Mesendoderm (in vitro differentiated cells): ENCODE measurements at regions not wholly inside any gene's neighbourhood (a gene's known extent, or its start where the extent isn't known, plus 50 kb on each side); places are given as distances from the start of the nearest gene placed in this dataset.

Source experiments
- DNase-seq: peaks from one replicate; pipeline ENCODE4 v3.0.0; 2013
- H2AK5ac ChIP-seq: 2 replicates; pipeline ENCODE4 v1.6.1; 2013; ENCODE audit warnings: low read length, inconsistent platforms
- H2BK120ac ChIP-seq: 2 replicates; pipeline ENCODE4 v1.6.1; 2013; ENCODE audit warnings: low read depth, mild to moderate bottlenecking, low read length, moderate library complexity, mixed read lengths
- H2BK15ac ChIP-seq: replicated peaks from 2 replicates; pipeline ENCODE4 v1.6.1; 2013; ENCODE audit warnings: low read depth, mild to moderate bottlenecking, moderate library complexity
- H2BK5ac ChIP-seq: 2 replicates; pipeline ENCODE4 v1.6.1; 2013; ENCODE audit warnings: low read length, inconsistent platforms
- H3K18ac ChIP-seq: 2 replicates; pipeline ENCODE4 v1.6.1; 2013; ENCODE audit warnings: mild to moderate bottlenecking, low read length, mixed read lengths
- H3K23ac ChIP-seq: one replicate; pipeline ENCODE4 v1.6.1; 2013; ENCODE audit warnings: low read length
- H3K27ac ChIP-seq: 2 replicates; pipeline ENCODE4 v1.5.1; 2013; ENCODE audit warnings: low read depth, mild to moderate bottlenecking, inconsistent platforms, low read length, moderate library complexity
- H3K27me3 ChIP-seq: 2 replicates; pipeline ENCODE4 v1.6.1; 2013; ENCODE audit warnings: low read length, control low read depth, mild to moderate bottlenecking, inconsistent platforms; ENCODE audit not compliant: insufficient read depth, poor library complexity
- H3K36me3 ChIP-seq: 2 replicates; pipeline ENCODE4 v1.6.1; 2013; ENCODE audit warnings: low read length, inconsistent platforms; ENCODE audit not compliant: control insufficient read depth, insufficient read depth
- H3K4ac ChIP-seq: one replicate; pipeline ENCODE4 v1.6.1; 2013; ENCODE audit warnings: low read depth, mild to moderate bottlenecking, low read length, moderate library complexity
- H3K4me1 ChIP-seq: 2 replicates; pipeline ENCODE4 v1.6.1; 2013; ENCODE audit warnings: low read depth, low read length, inconsistent platforms; ENCODE audit not compliant: control insufficient read depth
- H3K4me2 ChIP-seq: 2 replicates; pipeline ENCODE4 v1.6.1; 2013; ENCODE audit warnings: low read length
- H3K4me3 ChIP-seq: 2 replicates; pipeline ENCODE4 v1.5.1; 2013; ENCODE audit warnings: mild to moderate bottlenecking, low read length
- H3K56ac ChIP-seq: one replicate; pipeline ENCODE4 v1.6.1; 2013; ENCODE audit warnings: low read length
- H3K79me1 ChIP-seq: 2 replicates; pipeline ENCODE4 v1.6.1; 2013; ENCODE audit warnings: low read length, inconsistent platforms
- H3K79me2 ChIP-seq: 2 replicates; pipeline ENCODE4 v1.6.1; 2013; ENCODE audit warnings: mild to moderate bottlenecking, low read length; ENCODE audit not compliant: control insufficient read depth, insufficient read depth
- H3K9ac ChIP-seq: 2 replicates; pipeline ENCODE4 v1.6.1; 2013; ENCODE audit warnings: low read length, inconsistent platforms
- H4K5ac ChIP-seq: one replicate; pipeline ENCODE4 v1.6.1; 2013; ENCODE audit warnings: low read length
- H4K8ac ChIP-seq: one replicate; pipeline ENCODE4 v1.6.1; 2013; ENCODE audit warnings: low read depth, mild to moderate bottlenecking, control low read depth, low read length, moderate library complexity
- WGBS: extraction: QIAGEN DNeasy Blood & Tissue Kit; methylation state at CpG from one replicate; pipeline ENCODE4 v1.1.7; 2013; ENCODE audit warnings: low lambda C conversion rate, missing lambda C conversion rate; ENCODE audit not compliant: insufficient coverage; ENCODE audit errors: extremely low coverage; 5-methylcytosine and 5-hydroxymethylcytosine counted together

GRCh38 chr14:98348505-98348904, 923.5 kb downstream of the BCL11B start:
- H2BK120ac ChIP-seq = no peak overlapping the region
- H3K4ac ChIP-seq = no peak overlapping the region
- H3K79me2 ChIP-seq = no peaks in the 10 kb centered on the region
- no peaks in the 10 kb centered on the region for H3K79me1 ChIP-seq
- no peak overlapping the region for H2BK15ac ChIP-seq
- no peak overlapping the region for H3K27ac ChIP-seq
- H2BK5ac ChIP-seq = no peak overlapping the region
- no peak overlapping the region for H4K8ac ChIP-seq
- H3K23ac ChIP-seq = no peak overlapping the region
- WGBS = no CpG with 5 or more reads among the region's 3 CpGs
- DNase-seq = no peak
- H2AK5ac ChIP-seq = no peak overlapping the region
- H3K36me3 ChIP-seq = no peaks in the 10 kb centered on the region
- H3K56ac ChIP-seq = no peak overlapping the region
- no peaks in the 10 kb centered on the region for H3K4me1 ChIP-seq
- H3K27me3 ChIP-seq = no peaks in the 10 kb centered on the region
- H4K5ac ChIP-seq = no peak overlapping the region
- H3K4me2 ChIP-seq = no peak overlapping the region
- H3K4me3 ChIP-seq = no peak overlapping the region
- H3K9ac ChIP-seq = no peak overlapping the region
- H3K18ac ChIP-seq = no peak overlapping the region

GRCh38 chr14:98350213-98350612, 921.8 kb downstream of the BCL11B start:
- no CpG with 5 or more reads among the region's 2 CpGs for WGBS
- H2BK5ac ChIP-seq = no peak overlapping the region

GRCh38 chr14:98364961-98365360, 907.0 kb downstream of the BCL11B start:
- Histone ChIP-seq H2BK5ac (no peak overlapping the region), H3K79me1 (no peaks in the 10 kb centered on the region), H3K27ac (no peak overlapping the region), H2AK5ac (no peak overlapping the region), H3K4me3 (no peak overlapping the region), H2BK15ac (no peak overlapping the region), H3K56ac (no peak overlapping the region), H4K5ac (no peak overlapping the region), H3K9ac (no peak overlapping the region), H3K27me3 (no peaks in the 10 kb centered on the region), H2BK120ac (no peak overlapping the region), H3K23ac (no peak overlapping the region), H3K36me3 (no peaks in the 10 kb centered on the region), H3K79me2 (no peaks in the 10 kb centered on the region), H3K18ac (no peak overlapping the region), H3K4me2 (no peak overlapping the region), H3K4me1 (no peaks in the 10 kb centered on the region), H3K4ac (no peak overlapping the region), H4K8ac (no peak overlapping the region)
- no CpG with 5 or more reads among the region's 1 CpG for WGBS
- no peak for DNase-seq

More at GRCh38 chr14:98350213-98350612, 921.8 kb downstream of the BCL11B start:
- Histone ChIP-seq H2BK120ac (no peak overlapping the region), H3K4me1 (no peaks in the 10 kb centered on the region), H3K18ac (no peak overlapping the region), H3K27ac (no peak overlapping the region), H3K4me2 (no peak overlapping the region), H3K27me3 (no peaks in the 10 kb centered on the region), H4K5ac (no peak overlapping the region), H2AK5ac (no peak overlapping the region), H3K56ac (no peak overlapping the region), H3K36me3 (no peaks in the 10 kb centered on the region), H3K79me2 (no peaks in the 10 kb centered on the region), H3K4ac (no peak overlapping the region), H3K4me3 (no peak overlapping the region), H3K23ac (no peak overlapping the region), H2BK15ac (no peak overlapping the region), H3K79me1 (no peaks in the 10 kb centered on the region), H4K8ac (no peak overlapping the region), H3K9ac (no peak overlapping the region)
- no peak for DNase-seq

GRCh38 chr14:98366429-98366828, 905.6 kb downstream of the BCL11B start:
- Histone ChIP-seq H3K18ac (no peak overlapping the region), H2BK15ac (no peak overlapping the region), H3K27ac (no peak overlapping the region), H3K36me3 (no peaks in the 10 kb centered on the region), H3K79me2 (no peaks in the 10 kb centered on the region), H4K5ac (no peak overlapping the region), H4K8ac (no peak overlapping the region), H3K4me3 (no peak overlapping the region), H3K9ac (no peak overlapping the region), H2BK120ac (no peak overlapping the region), H3K4me1 (no peaks in the 10 kb centered on the region), H3K27me3 (no peaks in the 10 kb centered on the region), H3K23ac (no peak overlapping the region), H3K4me2 (no peak overlapping the region), H3K4ac (no peak overlapping the region), H3K79me1 (no peaks in the 10 kb centered on the region), H2AK5ac (no peak overlapping the region), H3K56ac (no peak overlapping the region), H2BK5ac (no peak overlapping the region)
- no CpG with 5 or more reads among the region's 6 CpGs for WGBS
- DNase-seq = no peak

- H3K4ac ChIP-seq = no peak overlapping the region
- no CpG with 5 or more reads among the region's 1 CpG for WGBS
Measured at GRCh38 chr14:98368221-98368620, 903.8 kb downstream of the BCL11B start.

GRCh38 chr14:98368916-98369315, 903.1 kb downstream of the BCL11B start:
- H4K5ac ChIP-seq = no peak overlapping the region
- H4K8ac ChIP-seq = no peak overlapping the region
- H3K79me1 ChIP-seq = no peaks in the 10 kb centered on the region
- DNase-seq = no peak
- no peaks in the 10 kb centered on the region for H3K36me3 ChIP-seq
- H3K27ac ChIP-seq = no peak overlapping the region
- no peak overlapping the region for H2BK5ac ChIP-seq
- no peak overlapping the region for H3K9ac ChIP-seq
- H2BK120ac ChIP-seq = no peak overlapping the region
- no peaks in the 10 kb centered on the region for H3K79me2 ChIP-seq
- no peak overlapping the region for H3K4me3 ChIP-seq
- H3K56ac ChIP-seq = no peak overlapping the region
- H2BK15ac ChIP-seq = no peak overlapping the region
- WGBS = no CpG with 5 or more reads among the region's 3 CpGs
- H3K27me3 ChIP-seq = no peaks in the 10 kb centered on the region
- no peak overlapping the region for H3K4me2 ChIP-seq
- H3K23ac ChIP-seq = no peak overlapping the region
- H3K18ac ChIP-seq = no peak overlapping the region
- H3K4ac ChIP-seq = no peak overlapping the region
- H2AK5ac ChIP-seq = no peak overlapping the region
- no peaks in the 10 kb centered on the region for H3K4me1 ChIP-seq

More at GRCh38 chr14:98368221-98368620, 903.8 kb downstream of the BCL11B start:
- no peak overlapping the region for H2AK5ac ChIP-seq
- no peak for DNase-seq
- H3K27me3 ChIP-seq = no peaks in the 10 kb centered on the region
- no peak overlapping the region for H4K8ac ChIP-seq
- no peaks in the 10 kb centered on the region for H3K79me2 ChIP-seq
- H3K4me2 ChIP-seq = no peak overlapping the region
- H4K5ac ChIP-seq = no peak overlapping the region
- no peak overlapping the region for H3K18ac ChIP-seq
- no peaks in the 10 kb centered on the region for H3K79me1 ChIP-seq
- no peak overlapping the region for H2BK5ac ChIP-seq
- no peak overlapping the region for H3K27ac ChIP-seq
- no peaks in the 10 kb centered on the region for H3K4me1 ChIP-seq
- no peak overlapping the region for H2BK120ac ChIP-seq
- no peak overlapping the region for H2BK15ac ChIP-seq
- no peak overlapping the region for H3K23ac ChIP-seq
- no peak overlapping the region for H3K56ac ChIP-seq
- H3K36me3 ChIP-seq = no peaks in the 10 kb centered on the region
- no peak overlapping the region for H3K9ac ChIP-seq
- no peak overlapping the region for H3K4me3 ChIP-seq
